GF-D8 (cell line): ENCODE measurements at regions not wholly inside any gene's neighbourhood (a gene's known extent, or its start where the extent isn't known, plus 50 kb on each side); places are given as distances from the start of the nearest gene placed in this dataset.

Experiments used
- DNase-seq: peaks from one replicate; lab custom pipeline; 2025; lab: John Stamatoyannopoulos, UW

GRCh38 chr10:118501171-118501570, 94.3 kb downstream of the PRLHR start:
- no peak for DNase-seq

GRCh38 chr10:118500477-118501104, 94.9 kb downstream of the PRLHR start:
- DNase-seq: no peak

- DNase-seq: no peak
These were observed 96.3 kb downstream of the PRLHR start for GRCh38 chr10:118499186-118499585.

- DNase-seq: no peak
These were observed 96.8 kb downstream of the PRLHR start for GRCh38 chr10:118498623-118499022.

- no peak for DNase-seq
These were observed 98.2 kb downstream of the PRLHR start for GRCh38 chr10:118497227-118497626.

GRCh38 chr10:118496525-118496924, 98.9 kb downstream of the PRLHR start:
- DNase-seq: no peak

- no peak for DNase-seq
These were observed 99.9 kb downstream of the PRLHR start for GRCh38 chr10:118495499-118495898.

- no peak for DNase-seq
These were observed 104.4 kb downstream of the PRLHR start for GRCh38 chr10:118491055-118491454.

GRCh38 chr10:118488710-118489497, 106.5 kb downstream of the PRLHR start:
- no peak for DNase-seq

GRCh38 chr10:118485641-118486040, 109.8 kb downstream of the PRLHR start:
- no peak for DNase-seq

GRCh38 chr10:118484152-118484871, 111.1 kb downstream of the PRLHR start:
- no peak for DNase-seq

GRCh38 chr10:118483496-118483895, 112.0 kb downstream of the PRLHR start:
- no peak for DNase-seq

- DNase-seq: no peak
These were observed 112.8 kb downstream of the PRLHR start for GRCh38 chr10:118482393-118483331.

- no peak for DNase-seq
These were observed 113.6 kb downstream of the PRLHR start for GRCh38 chr10:118481871-118482270.

- DNase-seq: no peak
These were observed 120.2 kb downstream of the PRLHR start for GRCh38 chr10:118475214-118475613.

GRCh38 chr10:118474111-118474510, 121.3 kb downstream of the PRLHR start:
- no peak for DNase-seq

GRCh38 chr10:118473305-118473960, 122.0 kb downstream of the PRLHR start:
- no peak for DNase-seq

- DNase-seq: no peak
These were observed 122.8 kb downstream of the PRLHR start for GRCh38 chr10:118472415-118473304.

- DNase-seq: no peak
These were observed 123.6 kb downstream of the PRLHR start for GRCh38 chr10:118471863-118472262.

GRCh38 chr10:118470470-118470869, 125.0 kb downstream of the PRLHR start:
- no peak for DNase-seq
